ENCODE measurements at regions not wholly inside any gene's neighbourhood (a gene's known extent, or its start where the extent isn't known, plus 50 kb on each side); places are given as distances from the start of the nearest gene placed in this dataset.

DNA sequence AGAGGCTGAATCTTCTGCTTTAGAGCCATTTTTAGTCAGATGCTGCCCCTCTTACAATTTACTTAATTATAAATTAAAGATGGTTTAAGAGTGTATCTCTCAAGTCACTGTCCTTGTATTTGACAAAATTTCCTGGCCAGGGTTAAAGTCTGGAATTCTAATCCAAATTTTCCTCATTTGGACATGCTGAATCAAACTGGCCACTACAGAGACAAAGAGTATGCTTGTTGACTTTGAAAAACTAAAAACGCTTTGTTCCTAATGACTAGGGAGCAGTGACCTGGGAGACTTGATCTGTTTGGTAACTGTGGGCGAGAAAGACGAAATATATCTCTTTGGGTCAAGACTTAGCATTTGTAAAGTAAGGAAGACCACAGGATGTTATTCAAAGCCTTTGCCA lies 303.2 kb downstream of the ZSWIM6 start:
- TF ChIP-seq GATA2 (IDR thresholded peaks at IDR 0.05; ENCODE audit: low read depth, low read length) (no peak), GATA3 (IDR thresholded peaks at IDR 0.05; ENCODE audit: low read depth, low read length) (no peak)
